A549 (cell line): ENCODE measurements at regions not wholly inside any gene's neighbourhood (a gene's known extent, or its start where the extent isn't known, plus 50 kb on each side); places are given as distances from the start of the nearest gene placed in this dataset.

Source experiments
- ATAC-seq, 2 experiments: fragments of 200-7000 bp in 1 of 2; fragments of >200 bp in 1 of 2; cut with Nextera tagmentation in 1 of 2; cut with Tn5 transposase in 1 of 2; 3 replicates each; pipeline versions ENCODE4 v1.8.0 to v1.9.1; 2018 to 2020; ENCODE audit warnings: mild to moderate bottlenecking in 1 of 2, moderate library complexity in 1 of 2
- CTCF ChIA-PET: fragments of 300-600 bp; sonication (Branson Sonifier 250); formaldehyde crosslinking; extraction: SDS; loops from one replicate; lab custom pipeline; 2021; ENCODE audit warnings: antibody characterized with exemption, inconsistent platforms; lab: Yijun Ruan, JAX
- POLR2A ChIA-PET: fragments of 350-600 bp; formaldehyde crosslinking; extraction: SDS; loops from one replicate; lab custom pipeline; 2021; ENCODE audit warnings: antibody characterized with exemption, inconsistent platforms; lab: Yijun Ruan, JAX
- DNase-seq, 2 experiments: peaks; one replicate each; pipeline versions ENCODE4 v3.0.0 to v3.0.0-alpha.2; 2011 to 2016; ENCODE audit warnings: low read depth in 1 of 2, low spot score in 1 of 2
- FAIRE-seq: peaks from 2 replicates; lab custom pipeline; 2011; peaks lifted over from hg19 to GRCh38; lab: Jason Lieb, UNC
- H3K27ac ChIP-seq, 2 experiments: fragments of >200 bp; sonication (Bioruptor Twin); formaldehyde crosslinking; 3 replicates each; pipeline ENCODE4 v1.5.1; 2016 to 2017
- H3K4me1 ChIP-seq: fragments of >200 bp; sonication (Bioruptor Twin); formaldehyde crosslinking; 3 replicates; pipeline ENCODE4 v1.6.1; 2016
- H3K4me2 ChIP-seq: fragments of >200 bp; sonication (Bioruptor Twin); formaldehyde crosslinking; 3 replicates; pipeline ENCODE4 v1.6.1; 2016
- H3K4me3 ChIP-seq: fragments of >200 bp; sonication (Bioruptor Twin); formaldehyde crosslinking; 3 replicates; pipeline ENCODE4 v1.5.1; 2016
- H3K9me3 ChIP-seq: fragments of >200 bp; sonication (Bioruptor Twin); formaldehyde crosslinking; 3 replicates; pipeline ENCODE4 v1.6.1; 2016
- ATOH8 ChIP-seq: fragments of 250-450 bp; sonication (Bioruptor Pico); IDR thresholded peaks from 2 replicates; pipeline ENCODE4 v1.5.0; 2020; ENCODE audit warnings: low read depth, mild to moderate bottlenecking, moderate library complexity
- CBX2 ChIP-seq: fragments of 200-600 bp; sonication (generic); IDR thresholded peaks from 2 replicates; pipeline ENCODE4 v1.6.1; 2016; ENCODE audit warnings: low read depth, mild to moderate bottlenecking, borderline replicate concordance
- E2F6 ChIP-seq: IDR thresholded peaks from 2 replicates; pipeline ENCODE4 v1.6.1; 2012; ENCODE audit warnings: low read depth, borderline replicate concordance
- EHMT2 ChIP-seq: fragments of 200-600 bp; sonication (generic); IDR thresholded peaks from 2 replicates; pipeline ENCODE4 v1.6.1; 2016; ENCODE audit warnings: antibody characterized with exemption, low read depth, mild to moderate bottlenecking, moderate library complexity
- ELK1 ChIP-seq: fragments of 150-350 bp; IDR thresholded peaks from 2 replicates; pipeline ENCODE4 v1.6.1; 2014; ENCODE audit warnings: low read depth, mild to moderate bottlenecking, low read length
- HES2 ChIP-seq: fragments of >200 bp; sonication (Bioruptor Twin); formaldehyde crosslinking; IDR thresholded peaks from 2 replicates; pipeline ENCODE4 v1.6.1; 2016
- HEYL ChIP-seq: fragments of 250-450 bp; sonication (Bioruptor Pico); IDR thresholded peaks from 2 replicates; pipeline ENCODE4 v1.8.0; 2021; ENCODE audit warnings: mild to moderate bottlenecking, moderate library complexity
- HMGXB4 ChIP-seq: fragments of 250-450 bp; sonication (Bioruptor Pico); IDR thresholded peaks from 2 replicates; pipeline ENCODE4 v1.5.0; 2021; ENCODE audit warnings: mild to moderate bottlenecking, moderate library complexity, borderline replicate concordance
- HOXA7 ChIP-seq: fragments of 250-450 bp; sonication (Bioruptor Pico); IDR thresholded peaks from 2 replicates; pipeline ENCODE4 v1.5.0; 2020; ENCODE audit warnings: mild to moderate bottlenecking, moderate library complexity
- HOXB5 ChIP-seq: fragments of 250-450 bp; sonication (Bioruptor Pico); IDR thresholded peaks from 2 replicates; pipeline ENCODE4 v1.5.0; 2020; ENCODE audit warnings: mild to moderate bottlenecking, moderate library complexity
- JUNB ChIP-seq: fragments of >200 bp; sonication (Bioruptor Twin); formaldehyde crosslinking; IDR thresholded peaks from 2 replicates; pipeline ENCODE4 v1.6.1; 2016
- KDM5A ChIP-seq: fragments of 200-600 bp; sonication (generic); IDR thresholded peaks from 2 replicates; pipeline ENCODE4 v1.6.1; 2016; ENCODE audit warnings: antibody characterized with exemption, mild to moderate bottlenecking
- MAFK ChIP-seq: fragments of 450-650 bp; IDR thresholded peaks from 2 replicates; pipeline ENCODE4 v1.6.1; 2014; ENCODE audit not compliant: partially characterized antibody
- PBX3 ChIP-seq: IDR thresholded peaks from 2 replicates; pipeline ENCODE4 v1.6.1; 2012
- POLR2A ChIP-seq: IDR thresholded peaks from 2 replicates; pipeline ENCODE4 v1.6.1; 2012; ENCODE audit warnings: mild to moderate bottlenecking, low read length
- POLR2AphosphoS2 ChIP-seq: conservative IDR thresholded peaks from 2 replicates; pipeline ENCODE4 v1.6.1; 2012; ENCODE audit warnings: low read length, improper control_type of control experiment, inconsistent platforms
- RARB ChIP-seq: fragments of 250-450 bp; sonication (Bioruptor Pico); IDR thresholded peaks from 2 replicates; pipeline ENCODE4 v1.8.0; 2021; ENCODE audit warnings: mild to moderate bottlenecking, moderate library complexity
- SREBF2 ChIP-seq: fragments of 450-650 bp; IDR thresholded peaks from 2 replicates; pipeline ENCODE4 v1.6.1; 2014; ENCODE audit warnings: mild to moderate bottlenecking, moderate library complexity
- USF2 ChIP-seq: fragments of 450-650 bp; IDR thresholded peaks from 2 replicates; pipeline ENCODE4 v1.6.1; 2014; ENCODE audit warnings: antibody characterized with exemption
- ZFP36 ChIP-seq: fragments of 450-650 bp; IDR thresholded peaks from 2 replicates; pipeline ENCODE4 v1.6.1; 2014; ENCODE audit warnings: borderline replicate concordance; ENCODE audit not compliant: partially characterized antibody
- WGBS: methylation state at CpG from one replicate; pipeline ENCODE4 v1.1.6; 2017; ENCODE audit errors: missing lambda C conversion rate; 5-methylcytosine and 5-hydroxymethylcytosine counted together

GRCh38 chr4:123807866-123808265 lies 411.3 kb downstream of the SPRY1 start:
- no peak for DNase-seq
- WGBS, result 48% methylated on average over 1 of the region's 1 CpG
- TF ChIP-seq USF2, result no peak
- no peak for TF ChIP-seq HMGXB4 (CRISPR knock-in tag)
- no peak for TF ChIP-seq HEYL (CRISPR knock-in tag)
- TF ChIP-seq ZFP36, result no peak
- no peak for TF ChIP-seq ATOH8 (CRISPR knock-in tag)
- TF ChIP-seq JUNB, result no peak
- no peak for TF ChIP-seq POLR2A
- TF ChIP-seq E2F6, result no peak
- no peak for TF ChIP-seq MAFK
- TF ChIP-seq PBX3, result no peak
- TF ChIP-seq CBX2, result no peak
- no peak for TF ChIP-seq SREBF2
- TF ChIP-seq RARB, result no peak
- TF ChIP-seq, all 56 proteins: peak for 0
- Histone ChIP-seq H3K4me2 (no peak overlapping the region), H3K27ac (no peak overlapping the region), H3K9me3 (no peaks in the 10 kb centered on the region), H3K4me1 (no peaks in the 10 kb centered on the region), H3K4me3 (no peak overlapping the region)
- CTCF ChIA-PET, result no interaction called here
- ATAC-seq, result no peak
- no peak for FAIRE-seq
- POLR2A ChIA-PET, result no interaction called here

GRCh38 chr4:123809864-123810263 lies 413.3 kb downstream of the SPRY1 start:
- Histone ChIP-seq H3K4me1 (no peaks in the 10 kb centered on the region), H3K27ac (no peak overlapping the region), H3K4me3 (no peak overlapping the region), H3K9me3 (no peaks in the 10 kb centered on the region), H3K4me2 (no peak overlapping the region)
- 85% methylated on average over 1 of the region's 1 CpG for WGBS
- POLR2A ChIA-PET, result no interaction called here
- FAIRE-seq (no peak), DNase-seq (no peak), ATAC-seq (no peak)
- CTCF ChIA-PET, result no interaction called here
- no peak for TF ChIP-seq HOXB5 (CRISPR knock-in tag)
- TF ChIP-seq POLR2A, result no peak
- no peak for TF ChIP-seq POLR2AphosphoS2
- no peak for TF ChIP-seq KDM5A
- no peak for TF ChIP-seq HOXA7 (CRISPR knock-in tag)
- no peak for TF ChIP-seq HES2
- TF ChIP-seq EHMT2, result no peak
- no peak for TF ChIP-seq ELK1
